HG03280 (cell line): ENCODE measurements at regions not wholly inside any gene's neighbourhood (a gene's known extent, or its start where the extent isn't known, plus 50 kb on each side); places are given as distances from the start of the nearest gene placed in this dataset.
"Not testable (repeated sequence)": the region's sequence is repeated elsewhere in the genome, so short reads cannot be mapped to it uniquely, and the experiment has no call there.

Experiments used
- ATAC-seq: cut with Tn5 transposase; IDR thresholded peaks from one replicate; pipeline ENCODE4 v1.9.1; 2021; ENCODE audit warnings: mild to moderate bottlenecking, moderate library complexity; ENCODE audit not compliant: unreplicated experiment

DNA sequence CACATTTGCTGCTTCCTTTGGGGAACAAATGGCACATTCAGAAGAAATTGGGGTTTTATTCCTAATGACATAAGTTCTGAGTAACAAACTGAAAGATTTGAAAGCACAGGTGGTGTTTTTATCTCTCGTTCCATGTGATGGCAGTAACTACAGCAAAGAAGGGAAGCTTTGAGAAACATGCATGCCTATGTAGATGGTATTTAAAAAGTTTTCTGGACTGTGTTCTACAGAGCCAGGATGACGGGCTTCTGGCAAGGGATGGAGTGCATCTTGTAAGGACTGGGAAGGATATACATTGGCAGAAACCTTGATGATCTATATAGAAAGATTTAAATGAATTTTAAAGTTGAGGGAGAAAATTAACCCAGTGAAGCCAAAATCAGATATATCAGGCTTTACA, 362.2 kb upstream of the ROPN1 start:
- ATAC-seq: no peak

DNA sequence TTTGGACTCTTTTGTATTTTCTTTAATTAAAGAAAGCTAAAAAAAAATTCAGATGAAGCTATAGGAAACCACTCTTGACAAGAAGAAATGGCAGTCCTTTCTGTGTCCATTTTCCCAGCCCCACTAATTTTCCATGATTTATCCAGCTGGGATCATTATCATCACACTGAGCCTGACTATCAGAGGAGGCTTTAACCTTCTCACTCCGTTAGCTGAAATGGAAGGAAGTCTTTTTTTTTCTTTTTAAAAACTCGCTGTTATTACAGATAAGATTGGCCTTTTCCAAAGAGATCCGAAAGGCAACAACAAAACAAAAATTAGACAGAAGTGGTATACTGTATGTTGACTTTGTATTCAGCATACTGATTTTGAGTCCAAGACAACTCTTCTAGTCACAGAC, 366.2 kb upstream of the ROPN1 start:
- no peak for ATAC-seq

DNA sequence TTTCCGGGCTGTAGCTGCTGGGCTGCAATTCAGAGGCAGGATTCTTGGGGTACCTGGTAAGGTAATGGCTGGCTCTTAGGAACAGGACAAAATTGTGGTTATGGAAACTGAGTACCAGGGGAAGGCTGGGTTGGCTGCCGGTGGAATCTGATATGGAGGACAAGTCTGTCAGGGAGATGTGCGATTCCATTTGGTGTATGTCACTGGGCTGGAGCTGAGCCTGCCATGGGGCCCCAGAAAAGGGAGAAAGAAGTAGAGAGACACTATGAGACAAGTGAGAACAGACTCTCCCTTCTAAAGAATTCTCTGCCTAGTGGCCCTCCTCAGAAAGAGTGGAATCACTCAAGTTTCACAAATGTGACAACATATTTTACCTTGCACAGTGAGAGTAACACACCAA, 368.2 kb upstream of the ROPN1 start:
- ATAC-seq: no peak

DNA sequence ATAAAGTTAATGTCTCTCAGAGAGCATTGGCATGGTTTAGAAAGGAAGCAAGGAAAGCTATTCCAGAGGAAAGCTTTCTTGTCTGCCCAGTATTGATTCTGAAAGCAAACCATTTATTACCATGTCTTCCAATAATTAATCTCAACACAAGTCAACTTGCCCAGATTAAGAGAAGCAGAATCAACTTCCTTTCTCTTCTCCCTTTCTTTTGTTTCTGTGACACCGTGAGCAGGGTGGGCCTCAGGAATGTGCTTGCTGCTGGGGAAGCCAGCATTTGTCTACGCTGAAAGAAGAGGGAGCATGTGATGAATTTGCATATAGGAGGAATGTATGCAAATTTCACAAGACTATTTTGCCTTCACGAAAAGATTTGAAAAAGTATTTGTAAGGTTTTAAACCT, 368.6 kb upstream of the ROPN1 start:
- ATAC-seq: no peak

DNA sequence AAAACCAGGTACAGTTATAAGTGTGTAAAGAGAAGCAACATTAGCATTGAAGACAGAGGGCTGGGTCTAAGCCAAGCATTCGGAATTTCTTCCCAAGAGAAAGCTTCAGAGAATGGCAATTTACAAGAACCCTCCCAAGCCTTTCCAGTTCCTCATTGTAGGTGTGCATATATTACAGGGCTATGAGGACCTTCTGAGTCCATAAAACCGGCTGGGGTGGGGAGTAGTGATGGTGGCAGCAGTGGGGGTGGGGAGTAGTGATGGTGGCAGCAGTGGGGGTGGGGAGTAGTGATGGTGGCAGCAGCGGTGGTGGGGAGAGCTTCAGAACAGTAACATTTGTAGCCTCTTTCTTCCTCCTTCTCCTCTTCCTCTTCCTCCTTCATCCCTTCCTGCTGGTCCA, 368.7 kb upstream of the UMPS start:
- no peak for ATAC-seq

DNA sequence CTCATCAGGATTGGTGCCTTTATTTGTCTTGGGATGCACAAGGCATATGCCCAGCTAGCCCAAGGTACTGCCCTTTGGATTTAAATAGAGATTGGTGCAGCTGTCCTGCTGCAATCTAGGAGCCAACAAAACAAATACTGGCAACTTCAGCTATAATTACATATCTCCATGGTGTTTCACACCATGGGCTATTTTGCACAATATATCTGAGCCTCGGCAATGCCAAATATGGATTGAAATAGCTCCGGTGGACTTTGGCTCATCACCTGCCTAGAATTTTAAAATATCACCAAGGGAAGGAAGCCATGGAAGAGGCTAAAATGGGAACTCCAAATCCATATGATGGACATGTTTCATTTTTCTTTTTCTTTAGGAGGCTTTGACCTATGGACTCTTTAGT, 367.8 kb upstream of the UMPS start:
- no peak for ATAC-seq

DNA sequence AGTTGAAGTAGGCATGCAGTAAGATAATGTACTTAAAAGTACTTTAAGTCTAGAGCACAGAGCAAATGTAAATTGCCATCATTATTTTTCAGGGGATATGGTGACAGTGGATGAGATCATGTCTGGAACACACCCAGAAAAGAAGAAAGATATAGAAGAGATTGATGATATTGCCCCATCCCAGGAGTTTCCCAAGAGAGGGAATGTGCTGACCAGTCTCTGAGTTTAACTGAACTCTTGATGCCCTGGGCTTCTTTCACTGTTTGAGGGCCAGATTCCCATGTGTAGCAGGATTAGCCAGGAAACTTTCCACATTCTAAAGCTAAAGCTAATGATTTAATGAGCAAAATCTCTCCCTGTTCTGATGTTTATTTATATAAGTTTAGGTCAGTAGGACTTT, 366.8 kb upstream of the UMPS start:
- no peak for ATAC-seq

DNA sequence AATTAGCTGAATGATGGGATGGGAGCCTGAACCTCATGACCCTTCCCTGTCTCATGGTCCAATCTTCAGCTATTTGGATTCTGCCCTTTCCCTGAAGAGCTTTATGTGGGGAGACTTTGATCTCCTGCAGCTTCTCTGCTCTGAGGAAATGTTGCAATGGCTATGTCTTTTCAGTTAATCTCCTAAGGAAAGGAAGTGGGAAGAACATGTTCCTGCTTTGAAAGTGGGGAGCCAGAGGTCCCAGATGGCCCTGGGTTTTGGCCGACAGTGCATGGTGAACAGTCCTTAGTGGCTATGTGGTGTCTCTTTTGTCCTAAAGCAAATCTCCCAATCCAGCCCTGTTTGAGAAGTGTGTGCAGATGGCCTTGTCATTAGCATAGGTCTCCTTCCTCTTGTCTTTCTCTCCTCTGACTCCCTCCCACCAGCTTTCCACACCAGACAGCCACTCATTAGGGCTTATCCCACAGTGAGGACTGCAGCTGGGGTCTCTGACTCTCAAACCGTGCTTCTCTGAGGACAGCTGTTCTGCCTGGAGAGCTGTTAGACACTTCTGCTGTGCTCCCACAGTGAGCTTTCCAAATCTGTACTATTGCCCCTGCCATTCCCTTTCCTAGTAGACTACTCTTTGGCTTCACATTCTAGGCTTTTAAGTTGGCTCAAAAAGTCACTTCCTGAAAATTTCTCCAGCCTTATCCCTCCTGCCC, 365.8 kb upstream of the UMPS start:
- ATAC-seq: no peak

DNA sequence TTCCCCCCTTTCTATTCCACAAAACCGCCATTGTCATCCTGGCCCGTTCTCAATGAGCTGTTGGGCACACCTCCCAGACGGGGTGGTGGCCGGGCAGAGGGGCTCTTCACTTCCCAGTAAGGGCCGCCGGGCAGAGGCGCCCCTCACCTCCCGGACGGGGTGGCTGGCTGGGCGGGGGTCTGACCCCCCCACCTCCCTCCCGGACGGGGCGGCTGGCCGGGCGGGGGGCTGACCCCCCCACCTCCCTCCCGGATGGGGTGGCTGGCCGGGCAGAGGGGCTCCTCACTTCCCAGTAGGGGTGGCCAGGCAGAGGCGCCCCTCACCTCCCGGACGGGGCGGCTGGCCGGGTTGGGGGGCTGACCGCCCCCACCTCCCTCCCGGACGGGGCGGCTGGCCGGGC, 363.6 kb upstream of the UMPS start:
- not testable (repeated sequence) for ATAC-seq

DNA sequence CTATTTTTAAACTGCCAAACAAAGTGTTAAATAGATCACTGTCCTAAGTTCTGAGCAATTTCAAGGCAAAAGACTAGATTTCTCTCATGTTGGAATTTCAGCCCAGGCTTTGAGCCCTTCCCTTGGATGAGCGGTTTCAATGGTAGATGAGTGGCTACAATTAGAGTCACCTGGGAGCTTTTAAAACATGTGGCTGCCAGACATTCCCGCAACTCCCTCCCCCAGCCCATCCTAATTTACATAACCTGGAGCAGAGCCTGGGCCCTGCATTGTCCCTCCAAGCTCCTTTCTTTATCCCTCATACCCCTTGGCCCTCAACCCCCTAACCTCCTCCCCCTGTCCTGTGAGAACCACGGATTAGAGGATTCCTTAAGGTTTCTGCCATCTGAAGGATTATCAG, 357.5 kb upstream of the UMPS start:
- no peak for ATAC-seq

DNA sequence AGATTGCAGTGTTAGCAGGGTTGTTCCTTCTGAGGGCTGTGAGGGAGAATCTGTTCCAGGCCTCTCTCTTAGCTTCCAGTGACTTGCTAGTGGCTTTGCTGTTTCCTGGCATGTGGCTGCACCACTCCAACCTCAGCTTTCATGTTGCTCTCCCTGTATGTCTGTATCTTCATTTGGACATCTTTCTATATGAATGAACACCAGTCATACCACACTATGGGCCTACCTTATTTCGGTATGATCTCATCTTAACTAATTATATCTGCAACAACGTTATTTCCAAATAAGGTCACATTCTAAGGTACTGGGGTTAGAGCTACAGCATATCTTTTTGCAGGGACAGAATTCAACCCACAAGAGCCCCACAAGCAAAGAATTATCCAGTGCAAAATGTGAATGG, 356.7 kb upstream of the UMPS start:
- no peak for ATAC-seq

DNA sequence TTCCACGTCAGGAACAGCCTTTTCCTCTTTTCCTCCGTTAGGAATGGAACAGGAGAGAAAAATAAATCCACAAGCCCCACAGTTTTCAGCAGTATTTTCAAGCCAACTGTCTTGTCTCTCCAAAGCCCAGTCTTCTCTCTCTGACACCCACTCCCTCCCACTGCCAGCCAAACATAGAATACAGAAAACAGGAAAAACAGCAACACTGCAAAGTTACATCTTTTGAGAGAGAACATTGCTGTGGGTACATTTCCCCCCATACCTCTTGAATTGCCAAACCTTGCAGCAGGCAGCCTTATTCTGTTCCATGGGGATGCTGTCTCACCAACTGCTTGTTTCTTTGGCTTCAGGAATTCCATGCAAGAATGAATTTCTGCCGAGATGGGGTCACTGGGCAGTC, 355.7 kb upstream of the UMPS start:
- no peak for ATAC-seq

DNA sequence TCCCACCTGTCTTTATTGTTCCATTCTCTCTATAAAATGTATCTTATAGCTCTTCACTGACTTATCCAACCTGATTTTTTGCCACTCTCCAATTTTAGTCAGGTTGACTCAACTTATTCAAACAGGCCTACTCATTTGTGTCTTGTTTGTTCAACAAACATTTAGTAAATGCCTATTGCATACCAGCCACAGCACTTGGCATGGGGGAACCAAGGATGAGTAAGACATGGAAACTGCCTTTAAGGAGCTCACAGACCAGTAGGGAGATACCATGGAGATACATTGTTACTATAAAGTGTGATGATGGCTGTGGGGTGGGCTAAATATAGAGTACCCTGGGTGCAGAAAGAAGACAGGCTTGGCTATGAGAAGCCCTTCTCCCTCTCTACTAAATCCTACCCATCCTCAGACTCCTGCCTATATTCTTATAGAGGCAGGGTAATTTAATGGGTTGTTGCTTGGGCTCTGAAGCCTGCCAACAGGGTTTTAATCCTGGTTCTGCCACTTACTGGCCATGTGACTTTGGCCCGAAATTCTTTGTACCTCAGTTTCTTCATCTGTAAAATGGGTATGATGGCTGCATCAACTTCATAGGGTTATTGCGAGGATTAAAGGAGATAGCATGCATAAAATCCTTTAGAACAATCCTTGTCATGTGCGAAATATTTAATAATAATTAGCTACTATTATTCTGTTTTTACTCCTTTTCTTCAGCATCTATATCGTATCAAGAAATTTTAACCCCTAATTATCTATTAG, 348.5 kb upstream of the UMPS start:
- ATAC-seq: no peak

DNA sequence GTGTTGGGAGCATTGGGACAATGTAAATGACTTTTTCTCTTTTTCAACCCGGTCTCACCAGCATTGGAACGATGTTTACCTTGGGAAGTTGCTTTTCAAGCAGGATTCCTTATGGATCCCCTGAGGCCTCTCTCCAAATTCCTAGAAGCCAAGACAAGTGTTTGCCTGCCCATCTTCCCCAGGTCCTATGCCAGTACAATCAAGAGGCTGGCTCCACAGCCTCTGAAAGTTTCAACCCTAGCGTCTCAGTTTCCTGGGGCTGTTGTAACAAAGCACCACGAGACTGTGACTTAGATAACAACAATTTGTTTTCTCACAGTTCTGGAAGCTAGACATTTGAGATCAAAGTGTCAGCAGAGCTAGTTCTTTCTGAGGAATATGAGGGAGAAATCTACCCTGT, 347.2 kb upstream of the UMPS start:
- ATAC-seq: no peak

DNA sequence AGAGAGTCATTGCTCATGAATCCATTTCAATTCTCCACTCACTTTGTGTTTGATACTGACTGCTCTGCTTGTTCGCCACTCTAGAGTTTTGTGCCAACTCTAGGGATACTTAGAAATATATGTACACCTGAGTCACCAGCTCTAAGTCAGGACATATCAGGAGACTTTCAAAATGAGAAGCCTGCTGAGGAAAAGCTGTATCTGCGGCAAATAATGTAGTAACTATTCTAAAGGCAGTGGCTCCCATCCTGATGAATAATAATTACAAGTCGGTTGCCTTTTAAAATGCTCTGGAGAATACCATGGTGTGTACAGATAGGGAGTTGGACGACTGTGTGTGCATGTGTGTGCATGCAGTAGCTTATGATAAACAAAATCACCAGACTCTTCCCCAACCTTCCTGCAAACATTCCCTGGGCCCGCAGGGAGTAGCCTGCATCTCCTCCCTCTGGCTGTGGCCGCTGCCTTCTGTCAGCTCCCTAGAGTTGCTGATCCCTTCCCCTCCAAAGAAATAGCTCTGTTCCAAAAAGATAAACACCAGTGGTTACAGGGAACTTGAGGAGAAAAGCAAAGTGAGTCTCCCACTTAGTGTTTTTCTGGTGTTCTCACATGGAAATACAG, 346.3 kb upstream of the UMPS start:
- no peak for ATAC-seq

DNA sequence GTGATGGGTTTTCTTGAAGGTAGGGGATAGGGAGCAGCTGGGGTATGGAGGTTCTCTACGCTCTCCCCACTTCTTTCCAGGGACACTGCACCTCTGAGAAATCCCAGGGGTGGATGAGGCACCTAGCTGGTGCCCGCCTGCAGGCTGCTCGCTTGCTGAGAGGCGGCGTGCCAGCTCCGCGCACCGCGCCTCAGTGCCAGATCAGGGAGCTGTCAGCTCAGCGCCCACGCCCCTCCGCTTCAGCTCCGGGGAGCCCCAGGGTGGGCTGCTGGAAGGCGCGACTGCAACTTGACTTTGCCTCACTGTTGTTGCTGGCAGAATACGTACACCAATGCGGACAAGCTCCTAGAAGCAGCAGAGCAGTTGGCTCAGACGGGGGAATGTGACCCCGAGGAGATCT, 345.7 kb upstream of the UMPS start:
- no peak for ATAC-seq

DNA sequence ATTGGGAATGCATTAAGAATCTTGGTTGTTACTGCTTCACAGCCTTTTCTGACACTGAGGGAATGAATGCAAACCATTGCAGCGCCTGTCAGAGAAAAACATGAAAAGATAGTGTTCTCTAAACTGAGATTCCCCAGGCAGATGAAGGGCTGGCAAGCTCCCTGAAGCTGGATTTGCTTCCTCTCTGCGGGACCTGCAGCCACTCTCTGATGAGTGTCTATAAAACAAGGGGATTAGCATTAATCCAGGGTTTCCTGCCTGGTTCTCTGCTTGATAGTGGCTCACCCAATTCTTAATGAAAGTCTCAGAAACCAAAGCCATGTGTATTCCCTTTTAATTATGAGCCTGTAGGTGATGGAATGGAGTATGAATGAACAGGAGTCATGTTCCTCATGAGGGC, 344.3 kb upstream of the UMPS start:
- ATAC-seq: no peak

DNA sequence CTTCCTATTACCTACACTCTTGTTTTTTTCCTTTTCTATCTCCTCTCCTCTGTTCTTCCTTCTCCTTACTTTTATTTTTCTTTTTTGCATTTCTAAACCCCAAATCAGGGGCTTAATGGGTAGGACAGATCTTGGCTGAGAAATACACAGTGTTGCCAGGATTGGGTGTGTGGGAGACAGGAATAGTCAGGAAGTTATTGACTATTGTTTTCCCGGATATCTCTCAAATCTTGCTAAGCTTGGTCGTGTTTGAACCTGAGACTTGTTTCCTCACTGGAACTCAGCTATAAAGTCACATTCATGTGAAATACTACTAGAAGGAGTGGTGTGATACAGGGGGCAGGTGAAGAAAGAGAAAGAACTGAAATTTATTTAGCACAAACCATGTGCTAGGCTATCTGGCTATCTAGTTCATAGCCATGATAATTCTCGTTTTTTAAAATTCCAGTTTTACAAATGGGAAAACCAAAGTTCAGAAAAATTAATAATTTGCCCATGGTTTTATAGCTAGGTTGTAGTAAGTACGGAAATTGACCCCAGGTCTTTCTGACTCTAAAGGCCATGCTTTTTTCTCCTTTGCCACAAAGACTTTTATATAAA, 343.2 kb upstream of the UMPS start:
- no peak for ATAC-seq

DNA sequence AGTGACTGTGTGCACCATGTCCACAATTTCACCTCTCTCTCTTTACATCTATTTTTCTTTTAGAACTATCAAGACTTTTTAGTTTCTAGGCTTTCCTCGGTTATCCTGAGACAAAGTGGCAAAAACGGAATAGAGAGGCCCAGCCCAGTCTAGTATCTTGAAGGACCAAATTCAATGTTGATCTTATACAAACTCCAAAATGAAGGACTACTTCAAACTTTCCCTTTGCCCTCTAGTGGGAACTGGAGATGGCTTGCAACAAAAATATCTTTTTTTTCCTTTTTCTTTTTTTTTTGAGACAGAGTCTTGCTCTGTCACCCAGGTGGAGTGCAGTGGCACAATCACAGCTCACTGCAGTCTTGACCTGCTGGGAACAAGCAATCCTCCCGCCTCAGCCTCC, 338.5 kb upstream of the UMPS start:
- ATAC-seq: no peak

DNA sequence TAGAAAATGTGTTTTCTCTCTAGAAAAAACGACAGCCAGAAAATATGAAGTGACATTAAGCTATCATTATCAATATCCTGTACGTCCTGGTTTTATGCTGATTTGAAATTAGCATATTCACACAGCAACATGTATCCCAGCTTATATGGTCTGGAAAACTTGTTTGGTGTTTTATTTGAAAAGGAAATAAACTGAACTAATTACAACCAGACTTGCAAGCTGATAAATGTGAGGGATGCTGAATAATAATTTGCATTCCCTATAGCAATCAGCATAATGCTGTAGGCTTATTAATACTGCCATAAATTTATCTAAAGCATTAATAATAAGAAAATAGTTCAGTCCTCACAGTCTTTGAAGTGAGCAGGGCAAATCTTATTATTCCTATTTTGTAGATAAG, 336.9 kb upstream of the UMPS start:
- ATAC-seq: no peak

DNA sequence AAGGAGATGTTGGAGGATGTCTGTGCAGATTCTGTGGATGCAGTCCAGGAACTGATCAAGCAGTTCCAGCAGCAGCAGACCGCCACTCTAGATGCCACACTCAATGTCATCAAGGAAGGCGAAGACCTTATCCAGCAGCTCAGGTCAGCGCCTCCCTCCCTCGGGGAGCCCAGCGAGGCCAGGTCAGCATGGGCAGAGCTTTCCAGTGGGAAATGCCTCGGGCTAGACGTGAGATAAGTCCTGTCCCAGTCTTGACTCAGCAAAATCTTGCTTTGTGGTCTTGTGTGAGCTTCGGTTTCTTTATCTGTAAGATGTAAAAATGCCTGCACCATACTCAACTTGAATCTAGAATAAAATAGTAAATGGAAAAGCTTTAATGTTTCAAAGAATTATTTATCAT, 335.1 kb upstream of the UMPS start:
- no peak for ATAC-seq
